GM23248 (cell line): ENCODE measurements at regions not wholly inside any gene's neighbourhood (a gene's known extent, or its start where the extent isn't known, plus 50 kb on each side); places are given as distances from the start of the nearest gene placed in this dataset.

Source experiments
- EZH2 ChIP-seq: fragments of 200-600 bp; sonication (generic); IDR thresholded peaks from 2 replicates; pipeline ENCODE4 v1.6.1; 2018; ENCODE audit warnings: antibody characterized with exemption, mild to moderate bottlenecking; ENCODE audit not compliant: insufficient read depth, poor library complexity, severe bottlenecking
- EZH2phosphoT487 ChIP-seq: fragments of 200-600 bp; sonication (generic); IDR thresholded peaks from 2 replicates; pipeline ENCODE4 v1.6.1; 2018; ENCODE audit warnings: antibody characterized with exemption, moderate library complexity, mild to moderate bottlenecking, low read depth; ENCODE audit not compliant: insufficient read depth

DNA sequence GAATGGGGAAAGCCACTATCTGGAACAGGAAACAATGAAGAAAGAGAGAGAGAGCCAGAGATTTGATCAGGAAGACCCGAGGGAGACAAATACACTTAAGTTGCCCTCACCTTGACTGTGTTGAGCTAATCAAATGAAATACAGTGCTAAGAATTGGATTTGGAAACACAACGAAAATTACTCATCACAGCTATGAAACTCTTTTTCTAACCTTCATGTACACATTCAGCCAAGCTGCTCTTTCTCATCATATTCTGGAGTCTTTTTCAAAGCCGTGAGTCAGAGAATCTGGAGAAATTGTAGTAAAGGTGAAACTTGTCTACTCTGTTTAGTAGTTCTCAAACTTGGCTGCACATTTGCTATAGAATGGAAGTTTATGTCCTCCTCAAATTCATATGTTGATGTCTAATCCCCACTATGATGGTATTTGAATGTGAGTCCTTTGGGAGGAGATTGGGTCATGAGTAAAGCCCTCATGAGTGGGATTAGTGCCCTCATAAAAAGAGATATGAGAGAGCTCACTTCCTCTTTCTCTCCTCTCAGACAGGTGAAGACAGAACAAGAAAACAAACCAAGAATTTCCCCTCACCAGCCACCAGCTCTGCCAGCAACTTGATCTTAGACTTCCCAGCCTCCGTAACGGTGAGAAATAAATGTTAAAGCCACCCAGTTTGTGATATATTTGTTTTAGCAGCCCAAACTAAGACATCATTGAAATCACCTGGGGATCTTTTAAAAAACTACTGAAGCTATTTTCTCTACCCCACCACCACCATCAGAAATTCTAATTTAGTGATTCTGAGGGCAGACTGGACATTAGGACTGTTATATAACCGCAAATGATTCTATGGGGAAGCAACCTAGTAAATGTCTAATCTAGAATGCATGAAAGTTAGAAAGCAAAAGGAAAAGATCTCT is 143.6 kb upstream of the GRM7 start:
- TF ChIP-seq EZH2phosphoT487 (no peak), EZH2 (no peak)
